Right lobe of liver (tissue), 6 donors: ENCODE measurements at regions not wholly inside any gene's neighbourhood (a gene's known extent, or its start where the extent isn't known, plus 50 kb on each side); places are given as distances from the start of the nearest gene placed in this dataset.
A peak's percentile ranks its signal among the peaks of the same experiment; 100 is the strongest.

Source experiments
- ATAC-seq, 4 donors: fragments of 200-7000 bp; cut with Tn5 transposase; one replicate each; pipeline ENCODE4 v1.9.1; 2020; ENCODE audit warnings: mild to moderate bottlenecking in 4 of 4, moderate library complexity in 4 of 4
- DNase-seq, 3 donors: peaks; one replicate each; pipeline ENCODE4 v3.0.0-alpha.2; 2020
- H3K27ac ChIP-seq, 3 donors: fragments of 200-600 bp; one replicate each; pipeline ENCODE4 v1.8.0; 2022
- H3K27me3 ChIP-seq, 2 donors: fragments of 200-600 bp; one replicate each; pipeline ENCODE4 v1.8.0; 2022
- H3K36me3 ChIP-seq, 4 donors: fragments of 200-600 bp; sonication (generic) in 1 of 4; one replicate each; pipeline versions ENCODE4 v1.5.1 to v1.8.0; 2017 to 2022; ENCODE audit warnings: control low read depth in 1 of 4
- H3K4me1 ChIP-seq, 4 donors: fragments of 200-600 bp; sonication (generic) in 1 of 4; one replicate each; pipeline versions ENCODE4 v1.5.1 to v1.8.0; 2017 to 2022; ENCODE audit warnings: control low read depth in 1 of 4
- H3K4me3 ChIP-seq, 3 donors: fragments of 200-600 bp; one replicate each; pipeline ENCODE4 v1.8.0; 2022
- H3K9me3 ChIP-seq, 4 donors: fragments of 200-600 bp; sonication (generic) in 1 of 4; one replicate each; pipeline versions ENCODE4 v1.5.1 to v1.8.0; 2017 to 2022; ENCODE audit warnings: control low read depth in 1 of 4
- CTCF ChIP-seq, 4 donors: fragments of 200-600 bp in 3 of 4; fragments of 450-650 bp in 1 of 4; IDR thresholded peaks; one replicate each; pipeline versions ENCODE4 v1.5.1 to v1.8.0; 2016 to 2022; ENCODE audit warnings: antibody characterized with exemption in 4 of 4, mild to moderate bottlenecking in 2 of 4
- POLR2A ChIP-seq: fragments of 450-650 bp; IDR thresholded peaks from one replicate; pipeline ENCODE4 v1.6.1; 2017; ENCODE audit warnings: antibody characterized with exemption, mild to moderate bottlenecking
- WGBS: methylation state at CpG from one replicate; pipeline ENCODE4 v1.1.6; 2018; ENCODE audit warnings: low coverage, low lambda C conversion rate; ENCODE audit not compliant: insufficient coverage; ENCODE audit errors: missing lambda C conversion rate; 5-methylcytosine and 5-hydroxymethylcytosine counted together
- intact Hi-C, 2 donors: fragments of 100-400 bp; cut with DNase I; formaldehyde crosslinking; loops; one replicate each; pipeline versions ENCODE4 v1.11.2 to v1.14.1; 2022
- donor health status: DM: no; HTN: yes; CAD: no.
- donor health status: DM: no; HTN: no; CAD: no.
- donor health status: DM: no; HTN: no; CAD: no.
- donor health status: DM: no; HTN: yes; CAD: no.
- donor health status: DM: no; HTN: yes; CAD: no.

GRCh38 chr18:34038086-34038485, 186.6 kb downstream of the NOL4 start:
- H3K4me1 ChIP-seq: peaks cover 0 to 3% (median 0%) of the 10 kb centered on the region in 4 donors
- TF ChIP-seq POLR2A (no peak), CTCF (IDR thresholded peaks at IDR 0.05) (no peak)
- no peaks in the 10 kb centered on the region for H3K9me3 ChIP-seq
- intact Hi-C loops: no loop called here
- H3K27me3 ChIP-seq: no peaks in the 10 kb centered on the region
- no peaks in the 10 kb centered on the region for H3K36me3 ChIP-seq
- no peak overlapping the region for H3K4me3 ChIP-seq
- DNase-seq (no peak), ATAC-seq (no peak)
- no peak overlapping the region for H3K27ac ChIP-seq

GRCh38 chr18:34033968-34034367, 190.7 kb downstream of the NOL4 start:
- H3K9me3 ChIP-seq: no peaks in the 10 kb centered on the region
- DNase-seq: no peak
- no peaks in the 10 kb centered on the region for H3K4me1 ChIP-seq
- intact Hi-C loops: no loop called here
- no peak overlapping the region for H3K27ac ChIP-seq
- H3K4me3 ChIP-seq: no peak overlapping the region
- H3K27me3 ChIP-seq: no peaks in the 10 kb centered on the region
- no peaks in the 10 kb centered on the region for H3K36me3 ChIP-seq
- no peak for ATAC-seq
- no peak for TF ChIP-seq CTCF (IDR thresholded peaks at IDR 0.05)
- TF ChIP-seq POLR2A: no peak
- 81% methylated on average over 4 of the region's 4 CpGs for WGBS

- no peak for TF ChIP-seq POLR2A
- TF ChIP-seq CTCF (IDR thresholded peaks at IDR 0.05): no peak
- intact Hi-C loops: no loop called here
- Histone ChIP-seq H3K4me1 (peaks cover 0 to 5% (median 0%) of the 10 kb centered on the region in 4 donors), H3K27ac (no peak overlapping the region), H3K27me3 (no peaks in the 10 kb centered on the region), H3K9me3 (no peaks in the 10 kb centered on the region), H3K4me3 (no peak overlapping the region), H3K36me3 (no peaks in the 10 kb centered on the region)
- ATAC-seq (no peak), DNase-seq (no peak)
- WGBS: no CpG with 5 or more reads among the region's 3 CpGs
Measured at GRCh38 chr18:34031810-34032209, 192.9 kb downstream of the NOL4 start.

GRCh38 chr18:34028324-34028723, 196.4 kb downstream of the NOL4 start:
- DNase-seq: peak; percentile 50 to 83 (median 69)
- no peaks in the 10 kb centered on the region for H3K9me3 ChIP-seq
- no peaks in the 10 kb centered on the region for H3K36me3 ChIP-seq
- intact Hi-C loops: no loop called here
- no peak overlapping the region for H3K27ac ChIP-seq
- no peak overlapping the region for H3K4me3 ChIP-seq
- 52% methylated on average over 2 of the region's 2 CpGs for WGBS
- no peaks in the 10 kb centered on the region for H3K27me3 ChIP-seq
- TF ChIP-seq POLR2A (no peak), CTCF (IDR thresholded peaks at IDR 0.05) (no peak)
- H3K4me1 ChIP-seq: peaks cover 0 to 5% (median 0%) of the 10 kb centered on the region in 4 donors
- ATAC-seq: peak; percentile 95 to 99 (median 98)

GRCh38 chr18:34025191-34025801, 199.4 kb downstream of the NOL4 start:
- ATAC-seq: no peak
- 94% methylated on average over 1 of the region's 1 CpG for WGBS
- no peak for DNase-seq
- no peak for TF ChIP-seq POLR2A
- TF ChIP-seq CTCF (IDR thresholded peaks at IDR 0.05): no peak
- intact Hi-C loops: no loop called here
- Histone ChIP-seq H3K4me3 (no peak overlapping the region), H3K9me3 (no peaks in the 10 kb centered on the region), H3K36me3 (no peaks in the 10 kb centered on the region), H3K27me3 (no peaks in the 10 kb centered on the region), H3K4me1 (peaks cover 0 to 5% (median 0%) of the 10 kb centered on the region in 4 donors), H3K27ac (no peak overlapping the region)
